Fibroblast of lung (primary cell): ENCODE measurements at regions not wholly inside any gene's neighbourhood (a gene's known extent, or its start where the extent isn't known, plus 50 kb on each side); places are given as distances from the start of the nearest gene placed in this dataset.

ENCODE experiments used
- EZH2 ChIP-seq: IDR thresholded peaks from 2 replicates; pipeline ENCODE4 v1.5.1; 2012; ENCODE audit warnings: low read length, control low read depth, mild to moderate bottlenecking; ENCODE audit errors: missing control alignments
- TF ChIP-seq, protein P1 (sequence below), 2 donors: IDR thresholded peaks in 1 of 2; conservative IDR thresholded peaks in 1 of 2; 1 replicate in 1 of 2; 2 replicates in 1 of 2; pipeline ENCODE4 v1.5.1; 2011 to 2012; ENCODE audit warnings: low read length in 2 of 2, control low read depth in 1 of 2, inconsistent platforms in 1 of 2, low read depth in 1 of 2, mild to moderate bottlenecking in 1 of 2

DNA sequence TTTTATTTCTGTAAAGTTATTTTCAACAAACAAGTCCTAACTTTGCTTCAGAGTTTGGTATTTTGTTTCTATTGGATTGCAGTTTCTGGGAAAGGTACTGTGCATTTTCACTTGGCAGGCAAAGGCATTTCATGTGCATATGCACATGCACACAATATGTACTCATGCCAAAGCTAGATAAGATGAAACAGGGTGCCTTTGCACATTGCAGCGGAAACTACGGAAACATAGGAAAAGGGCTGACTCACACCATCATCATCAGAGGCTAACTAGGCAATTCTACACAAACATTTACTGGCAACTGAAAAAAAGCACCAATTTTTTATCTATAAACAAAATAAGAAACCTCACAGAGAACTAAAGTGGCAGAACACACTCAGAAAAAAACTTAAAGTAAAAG, 550.6 kb upstream of the NECTIN3 start:
- TF ChIP-seq, protein P1, sequence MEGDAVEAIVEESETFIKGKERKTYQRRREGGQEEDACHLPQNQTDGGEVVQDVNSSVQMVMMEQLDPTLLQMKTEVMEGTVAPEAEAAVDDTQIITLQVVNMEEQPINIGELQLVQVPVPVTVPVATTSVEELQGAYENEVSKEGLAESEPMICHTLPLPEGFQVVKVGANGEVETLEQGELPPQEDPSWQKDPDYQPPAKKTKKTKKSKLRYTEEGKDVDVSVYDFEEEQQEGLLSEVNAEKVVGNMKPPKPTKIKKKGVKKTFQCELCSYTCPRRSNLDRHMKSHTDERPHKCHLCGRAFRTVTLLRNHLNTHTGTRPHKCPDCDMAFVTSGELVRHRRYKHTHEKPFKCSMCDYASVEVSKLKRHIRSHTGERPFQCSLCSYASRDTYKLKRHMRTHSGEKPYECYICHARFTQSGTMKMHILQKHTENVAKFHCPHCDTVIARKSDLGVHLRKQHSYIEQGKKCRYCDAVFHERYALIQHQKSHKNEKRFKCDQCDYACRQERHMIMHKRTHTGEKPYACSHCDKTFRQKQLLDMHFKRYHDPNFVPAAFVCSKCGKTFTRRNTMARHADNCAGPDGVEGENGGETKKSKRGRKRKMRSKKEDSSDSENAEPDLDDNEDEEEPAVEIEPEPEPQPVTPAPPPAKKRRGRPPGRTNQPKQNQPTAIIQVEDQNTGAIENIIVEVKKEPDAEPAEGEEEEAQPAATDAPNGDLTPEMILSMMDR (conservative IDR thresholded peaks at IDR 0.05 in 1 of 2, IDR thresholded peaks at IDR 0.05 in 1 of 2; ENCODE audit: low read depth in 1 of 2, low read length in 2 of 2): no peak
- no peak for TF ChIP-seq EZH2
